ENCODE measurements at regions not wholly inside any gene's neighbourhood (a gene's known extent, or its start where the extent isn't known, plus 50 kb on each side); places are given as distances from the start of the nearest gene placed in this dataset.

GRCh38 chr6:148682990-148683389, 63.8 kb upstream of the UST start:
- no peak for TF ChIP-seq EZH2phosphoT487 (IDR thresholded peaks at IDR 0.05; ENCODE audit: borderline replicate concordance, low read length)
- H3K27ac ChIP-seq (ENCODE audit: low read depth, low read length), result peak overlapping the region; percentile 52
- peaks cover 1% of the 10 kb centered on the region for H3F3A ChIP-seq (ENCODE audit: control insufficient read depth, insufficient read depth)
- peaks cover 42% of the 10 kb centered on the region for H3K4me1 ChIP-seq (ENCODE audit: control insufficient read depth, low read length)
- no peaks in the 10 kb centered on the region for H3K36me3 ChIP-seq (ENCODE audit: control insufficient read depth, low read length)
- H3K27me3 ChIP-seq (ENCODE audit: control insufficient read depth, low read length), result no peaks in the 10 kb centered on the region
- H3K9me3 ChIP-seq (ENCODE audit: control insufficient read depth, insufficient read depth, low read length), result peaks cover 12% of the 10 kb centered on the region
- H3K79me2 ChIP-seq (ENCODE audit: control insufficient read depth, low read length), result no peaks in the 10 kb centered on the region
- H3K4me3 ChIP-seq (ENCODE audit: low read length), result peak overlapping the region; percentile 11
- no peaks in the 10 kb centered on the region for H3K9me2 ChIP-seq (replicated peaks; ENCODE audit: control insufficient read depth, low read length)
- H3K4me2 ChIP-seq (ENCODE audit: low read length), result peak overlapping the region; percentile 67
- H4K20me1 ChIP-seq (ENCODE audit: control insufficient read depth, insufficient read depth, low read depth, low read length), result no peaks in the 10 kb centered on the region

GRCh38 chr6:148689168-148689567, 57.7 kb upstream of the UST start:
- Histone ChIP-seq H3K4me1 (ENCODE audit: control insufficient read depth, low read length) (peaks cover 14% of the 10 kb centered on the region), H3K79me2 (ENCODE audit: control insufficient read depth, low read length) (no peaks in the 10 kb centered on the region), H3K9me2 (replicated peaks; ENCODE audit: control insufficient read depth, low read length) (no peaks in the 10 kb centered on the region), H3K36me3 (ENCODE audit: control insufficient read depth, low read length) (no peaks in the 10 kb centered on the region), H4K20me1 (ENCODE audit: control insufficient read depth, insufficient read depth, low read depth, low read length) (no peaks in the 10 kb centered on the region), H3F3A (ENCODE audit: control insufficient read depth, insufficient read depth) (no peaks in the 10 kb centered on the region), H3K27me3 (ENCODE audit: control insufficient read depth, low read length) (no peaks in the 10 kb centered on the region), H3K4me2 (ENCODE audit: low read length) (no peak overlapping the region), H3K9me3 (ENCODE audit: control insufficient read depth, insufficient read depth, low read length) (no peaks in the 10 kb centered on the region), H3K27ac (ENCODE audit: low read depth, low read length) (no peak overlapping the region), H3K4me3 (ENCODE audit: low read length) (no peak overlapping the region)
- TF ChIP-seq CTCF (IDR thresholded peaks at IDR 0.05; ENCODE audit: low read depth, low read length, poor library complexity, severe bottlenecking), result no peak
- no peak for TF ChIP-seq EZH2phosphoT487 (IDR thresholded peaks at IDR 0.05; ENCODE audit: borderline replicate concordance, low read length)

GRCh38 chr6:148693882-148694484, 52.8 kb upstream of the UST start:
- Histone ChIP-seq H3F3A (ENCODE audit: control insufficient read depth, insufficient read depth) (no peaks in the 10 kb centered on the region), H3K27me3 (ENCODE audit: control insufficient read depth, low read length) (no peaks in the 10 kb centered on the region), H3K9me2 (replicated peaks; ENCODE audit: control insufficient read depth, low read length) (no peaks in the 10 kb centered on the region), H4K20me1 (ENCODE audit: control insufficient read depth, insufficient read depth, low read depth, low read length) (no peaks in the 10 kb centered on the region), H3K4me2 (ENCODE audit: low read length) (peak overlapping the region; percentile 51), H3K4me1 (ENCODE audit: control insufficient read depth, low read length) (peaks cover 15% of the 10 kb centered on the region), H3K4me3 (ENCODE audit: low read length) (peak overlapping the region; percentile 36), H3K36me3 (ENCODE audit: control insufficient read depth, low read length) (no peaks in the 10 kb centered on the region), H3K27ac (ENCODE audit: low read depth, low read length) (peak overlapping the region; percentile 36), H3K9me3 (ENCODE audit: control insufficient read depth, insufficient read depth, low read length) (no peaks in the 10 kb centered on the region), H3K79me2 (ENCODE audit: control insufficient read depth, low read length) (no peaks in the 10 kb centered on the region)
- TF ChIP-seq CTCF (IDR thresholded peaks at IDR 0.05; ENCODE audit: low read depth, low read length, poor library complexity, severe bottlenecking) (no peak), EZH2phosphoT487 (IDR thresholded peaks at IDR 0.05; ENCODE audit: borderline replicate concordance, low read length) (no peak)

Data from DOHH2 (cell line).